Tibial nerve (tissue), 4 donors: ENCODE measurements at regions not wholly inside any gene's neighbourhood (a gene's known extent, or its start where the extent isn't known, plus 50 kb on each side); places are given as distances from the start of the nearest gene placed in this dataset.

ENCODE experiments used
- DNase-seq, 2 donors: peaks; one replicate each; pipeline ENCODE4 v3.0.0-alpha.2; 2019; ENCODE audit warnings: low spot score in 2 of 2
- H3K27ac ChIP-seq, 4 donors: fragments of 200-600 bp; sonication (generic) in 3 of 4; one replicate each; pipeline ENCODE4 v1.5.1; 2017 to 2019; ENCODE audit warnings: mild to moderate bottlenecking in 1 of 4
- H3K27me3 ChIP-seq, 2 donors: fragments of 200-600 bp; sonication (generic) in 1 of 2; one replicate each; pipeline versions ENCODE4 v1.5.1 to v1.6.0; 2017 to 2019
- H3K36me3 ChIP-seq, 3 donors: fragments of 200-600 bp; sonication (generic); one replicate each; pipeline ENCODE4 v1.5.1; 2018 to 2019
- H3K4me1 ChIP-seq, 4 donors: fragments of 200-600 bp; sonication (generic) in 3 of 4; one replicate each; pipeline ENCODE4 v1.5.1; 2017 to 2019
- H3K4me3 ChIP-seq, 4 donors: fragments of 200-600 bp; sonication (generic) in 3 of 4; one replicate each; pipeline ENCODE4 v1.5.1; 2017 to 2019; ENCODE audit warnings: mild to moderate bottlenecking in 1 of 4, moderate library complexity in 1 of 4
- H3K9me3 ChIP-seq, 4 donors: fragments of 200-600 bp; sonication (generic) in 3 of 4; one replicate each; pipeline ENCODE4 v1.5.1; 2017 to 2019
- CTCF ChIP-seq, 5 experiments: fragments of 200-600 bp in 3 of 5; fragments of 450-650 bp in 2 of 5; sonication (generic) in 3 of 5; IDR thresholded peaks; one replicate each; pipeline ENCODE4 v1.5.1; 2016 to 2019; ENCODE audit warnings: antibody characterized with exemption in 5 of 5, mild to moderate bottlenecking in 3 of 5, moderate library complexity in 2 of 5
- EP300 ChIP-seq, 2 donors: sonication (generic); formaldehyde crosslinking; IDR thresholded peaks; one replicate each; pipeline ENCODE4 v1.6.1; 2017; ENCODE audit warnings: antibody characterized with exemption in 2 of 2, mild to moderate bottlenecking in 1 of 2
- POLR2A ChIP-seq, 2 donors: fragments of 450-650 bp; IDR thresholded peaks; one replicate each; pipeline ENCODE4 v1.6.1; 2017; ENCODE audit warnings: antibody characterized with exemption in 2 of 2, mild to moderate bottlenecking in 2 of 2, moderate library complexity in 2 of 2
- WGBS, 2 donors: methylation state at CpG; one replicate each; pipeline ENCODE4 v1.1.5; 2018; 5-methylcytosine and 5-hydroxymethylcytosine counted together

GRCh38 chrX:45320191-45320590, 119.5 kb upstream of the DIPK2B start:
- H3K4me1 ChIP-seq: no peaks in the 10 kb centered on the region
- H3K36me3 ChIP-seq: no peaks in the 10 kb centered on the region
- no peak overlapping the region for H3K4me3 ChIP-seq
- TF ChIP-seq CTCF (IDR thresholded peaks at IDR 0.05): no peak
- TF ChIP-seq POLR2A (IDR thresholded peaks at IDR 0.05): no peak
- TF ChIP-seq EP300 (IDR thresholded peaks at IDR 0.05): no peak
- no peak for DNase-seq
- 65 to 76% methylated on average over 1 of the region's 1 CpG for WGBS, 2 donors
- H3K27ac ChIP-seq: no peak overlapping the region
- peaks cover 0 to 3% (median 0%) of the 10 kb centered on the region in 4 donors for H3K9me3 ChIP-seq
- peaks cover 0 to 12% of the 10 kb centered on the region in 2 donors for H3K27me3 ChIP-seq

GRCh38 chrX:45309801-45310200, 109.1 kb upstream of the DIPK2B start:
- H3K4me1 ChIP-seq: no peaks in the 10 kb centered on the region
- H3K27me3 ChIP-seq: peaks cover 0 to 6% of the 10 kb centered on the region in 2 donors
- TF ChIP-seq EP300 (IDR thresholded peaks at IDR 0.05) (no peak), CTCF (IDR thresholded peaks at IDR 0.05) (no peak), POLR2A (IDR thresholded peaks at IDR 0.05) (no peak)
- peaks cover 0 to 6% (median 0%) of the 10 kb centered on the region in 4 donors for H3K9me3 ChIP-seq
- 83 to 90% methylated on average over 1 of the region's 1 CpG for WGBS, 2 donors
- no peak overlapping the region for H3K4me3 ChIP-seq
- H3K27ac ChIP-seq: no peak overlapping the region
- H3K36me3 ChIP-seq: no peaks in the 10 kb centered on the region
- DNase-seq: no peak

GRCh38 chrX:45309096-45309495, 108.4 kb upstream of the DIPK2B start:
- 80 to 94% methylated on average over 4 of the region's 4 CpGs for WGBS, 2 donors

GRCh38 chrX:45306794-45307193, 106.1 kb upstream of the DIPK2B start:
- H3K27me3 ChIP-seq: no peaks in the 10 kb centered on the region
- no peak overlapping the region for H3K27ac ChIP-seq
- no peak overlapping the region for H3K4me3 ChIP-seq
- H3K9me3 ChIP-seq: no peaks in the 10 kb centered on the region
- DNase-seq: no peak
- H3K4me1 ChIP-seq: no peaks in the 10 kb centered on the region
- H3K36me3 ChIP-seq: no peaks in the 10 kb centered on the region
- TF ChIP-seq EP300 (IDR thresholded peaks at IDR 0.05) (no peak), POLR2A (IDR thresholded peaks at IDR 0.05) (no peak), CTCF (IDR thresholded peaks at IDR 0.05) (no peak)
- WGBS, 2 donors: 71% methylated on average over 1 of the region's 1 CpG

More at GRCh38 chrX:45309096-45309495, 108.4 kb upstream of the DIPK2B start:
- Histone ChIP-seq H3K9me3 (peaks cover 0 to under 1% (median 0%) of the 10 kb centered on the region in 4 donors), H3K27me3 (peaks cover 0 to 3% of the 10 kb centered on the region in 2 donors), H3K4me3 (no peak overlapping the region), H3K36me3 (no peaks in the 10 kb centered on the region), H3K27ac (no peak overlapping the region), H3K4me1 (no peaks in the 10 kb centered on the region)
- no peak for TF ChIP-seq EP300 (IDR thresholded peaks at IDR 0.05)
- no peak for TF ChIP-seq POLR2A (IDR thresholded peaks at IDR 0.05)
- TF ChIP-seq CTCF (IDR thresholded peaks at IDR 0.05): no peak
- no peak for DNase-seq

- no peak overlapping the region for H3K4me3 ChIP-seq
- H3K27me3 ChIP-seq: peaks cover 0 to 4% of the 10 kb centered on the region in 2 donors
- no peak overlapping the region for H3K27ac ChIP-seq
- 84 to 100% methylated on average over 2 of the region's 2 CpGs for WGBS, 2 donors
- no peaks in the 10 kb centered on the region for H3K4me1 ChIP-seq
- H3K36me3 ChIP-seq: no peaks in the 10 kb centered on the region
- H3K9me3 ChIP-seq: no peaks in the 10 kb centered on the region
- no peak for DNase-seq
- no peak for TF ChIP-seq EP300 (IDR thresholded peaks at IDR 0.05)
Measured at GRCh38 chrX:45300638-45301037, 100.0 kb upstream of the DIPK2B start.
